ENCODE measurements at regions not wholly inside any gene's neighbourhood (a gene's known extent, or its start where the extent isn't known, plus 50 kb on each side); places are given as distances from the start of the nearest gene placed in this dataset.

GRCh38 chr1:194512957-194513356 lies 1326.5 kb upstream of the B3GALT2 start:
- H3K4me1 ChIP-seq (ENCODE audit: control insufficient read depth, insufficient read depth, low read length) = no peaks in the 10 kb centered on the region
- H3K27ac ChIP-seq (ENCODE audit: low read depth, low read length) = no peak overlapping the region
- no peaks in the 10 kb centered on the region for H3K27me3 ChIP-seq (ENCODE audit: control insufficient read depth, insufficient read depth, low read length)
- H3K36me3 ChIP-seq (ENCODE audit: control insufficient read depth, insufficient read depth, low read length) = no peaks in the 10 kb centered on the region
- H3K4me3 ChIP-seq (ENCODE audit: low read length) = no peak overlapping the region
- no peak overlapping the region for H3K9ac ChIP-seq (ENCODE audit: low read length)

DNA sequence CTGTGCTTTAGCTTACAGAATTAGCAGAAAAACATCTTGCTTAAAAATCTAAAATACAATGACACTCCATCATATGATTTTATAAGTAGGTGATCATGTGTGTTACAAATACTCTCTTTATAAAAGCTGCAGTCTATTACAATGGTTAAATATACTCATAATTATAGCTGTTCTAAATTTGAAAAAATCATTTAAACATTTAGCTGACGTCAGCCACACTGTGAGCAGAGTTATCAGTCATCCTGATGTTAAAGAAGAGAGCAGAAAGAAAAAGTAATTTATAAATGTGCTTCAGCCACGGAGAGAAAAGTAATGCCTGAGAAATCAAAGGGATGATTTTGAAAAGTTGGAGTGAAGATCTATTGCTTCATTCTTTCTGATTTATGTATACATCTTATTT lies 1325.9 kb upstream of the B3GALT2 start:
- no peak overlapping the region for H3K9ac ChIP-seq (ENCODE audit: low read length)
- H3K4me1 ChIP-seq (ENCODE audit: control insufficient read depth, insufficient read depth, low read length) = no peaks in the 10 kb centered on the region
- no peaks in the 10 kb centered on the region for H3K36me3 ChIP-seq (ENCODE audit: control insufficient read depth, insufficient read depth, low read length)
- no peaks in the 10 kb centered on the region for H3K27me3 ChIP-seq (ENCODE audit: control insufficient read depth, insufficient read depth, low read length)
- no peak overlapping the region for H3K27ac ChIP-seq (ENCODE audit: low read depth, low read length)
- no peak overlapping the region for H3K4me3 ChIP-seq (ENCODE audit: low read length)

DNA sequence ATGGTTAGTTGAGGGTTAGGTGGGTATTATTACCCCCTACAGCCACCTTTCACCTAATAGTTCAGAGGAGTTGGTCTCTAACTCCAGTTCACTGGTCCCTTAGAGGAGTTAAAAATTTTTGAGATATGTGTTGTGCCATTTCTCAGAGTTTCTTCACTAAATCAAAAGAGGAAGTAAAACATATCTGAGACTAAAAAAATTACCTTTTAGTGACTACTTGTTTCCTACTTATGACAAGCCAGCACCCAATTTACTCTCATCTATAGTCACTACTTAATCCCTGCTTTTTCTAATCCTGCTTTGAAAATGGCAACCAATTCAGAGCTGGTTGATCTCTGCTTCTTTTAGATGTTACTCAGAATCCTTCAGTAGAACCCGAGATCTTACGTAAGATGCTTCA lies 1316.8 kb upstream of the B3GALT2 start:
- Histone ChIP-seq H3K27ac (ENCODE audit: low read depth, low read length) (no peak overlapping the region), H3K4me1 (ENCODE audit: control insufficient read depth, insufficient read depth, low read length) (no peaks in the 10 kb centered on the region), H3K36me3 (ENCODE audit: control insufficient read depth, insufficient read depth, low read length) (no peaks in the 10 kb centered on the region), H3K4me3 (ENCODE audit: low read length) (no peak overlapping the region), H3K9ac (ENCODE audit: low read length) (no peak overlapping the region), H3K27me3 (ENCODE audit: control insufficient read depth, insufficient read depth, low read length) (no peaks in the 10 kb centered on the region)

DNA sequence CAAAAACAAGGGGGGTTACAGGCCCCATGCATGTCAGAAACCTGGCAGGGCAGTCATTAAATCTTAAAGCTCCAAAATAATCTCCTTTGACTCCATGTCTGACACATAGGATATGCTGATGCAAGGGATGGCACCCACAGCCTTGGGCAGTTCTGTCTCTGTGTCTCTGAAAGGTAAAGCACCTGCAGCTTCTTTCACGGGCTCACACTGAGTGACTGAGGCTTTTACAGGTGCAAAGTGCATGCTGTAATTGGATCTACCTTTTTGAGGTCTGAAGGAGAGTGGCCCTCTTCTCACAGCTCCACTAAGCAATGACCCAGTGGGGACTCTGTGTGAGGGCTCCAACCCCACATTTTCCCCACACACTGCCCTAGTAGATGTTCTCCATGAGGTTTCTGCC lies 1309.0 kb upstream of the B3GALT2 start:
- Histone ChIP-seq H3K4me3 (ENCODE audit: low read length) (no peak overlapping the region), H3K27ac (ENCODE audit: low read depth, low read length) (no peak overlapping the region), H3K4me1 (ENCODE audit: control insufficient read depth, insufficient read depth, low read length) (no peaks in the 10 kb centered on the region), H3K27me3 (ENCODE audit: control insufficient read depth, insufficient read depth, low read length) (no peaks in the 10 kb centered on the region), H3K36me3 (ENCODE audit: control insufficient read depth, insufficient read depth, low read length) (no peaks in the 10 kb centered on the region), H3K9ac (ENCODE audit: low read length) (no peak overlapping the region)

- Histone ChIP-seq H3K9ac (ENCODE audit: low read length) (no peak overlapping the region), H3K27me3 (ENCODE audit: control insufficient read depth, insufficient read depth, low read length) (no peaks in the 10 kb centered on the region), H3K36me3 (ENCODE audit: control insufficient read depth, insufficient read depth, low read length) (no peaks in the 10 kb centered on the region), H3K4me1 (ENCODE audit: control insufficient read depth, insufficient read depth, low read length) (no peaks in the 10 kb centered on the region), H3K27ac (ENCODE audit: low read depth, low read length) (no peak overlapping the region), H3K4me3 (ENCODE audit: low read length) (no peak overlapping the region)
Observed at GRCh38 chr1:194487172-194487571, 1300.8 kb upstream of the B3GALT2 start.

DNA sequence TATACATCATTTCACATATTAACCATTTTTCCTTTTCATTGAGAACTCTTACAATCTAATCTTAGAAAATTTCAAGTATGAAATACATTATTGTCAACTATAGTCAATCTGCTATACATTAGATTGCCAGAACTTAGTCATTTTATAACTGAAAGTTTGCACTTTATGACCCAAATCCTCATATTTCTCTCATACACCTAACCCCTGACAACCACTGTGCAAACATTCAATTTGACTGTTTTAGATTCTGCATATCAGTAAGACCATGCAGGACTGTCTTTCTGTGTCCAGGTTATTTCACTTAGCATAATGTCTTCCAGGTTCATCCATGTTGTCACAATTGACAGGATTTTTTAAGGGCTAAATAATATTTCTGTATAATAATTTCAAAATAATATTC lies 1299.0 kb upstream of the B3GALT2 start:
- H3K9ac ChIP-seq (ENCODE audit: low read length) = no peak overlapping the region
- H3K27ac ChIP-seq (ENCODE audit: low read depth, low read length) = no peak overlapping the region
- no peaks in the 10 kb centered on the region for H3K27me3 ChIP-seq (ENCODE audit: control insufficient read depth, insufficient read depth, low read length)
- H3K36me3 ChIP-seq (ENCODE audit: control insufficient read depth, insufficient read depth, low read length) = no peaks in the 10 kb centered on the region
- H3K4me1 ChIP-seq (ENCODE audit: control insufficient read depth, insufficient read depth, low read length) = no peaks in the 10 kb centered on the region
- no peak overlapping the region for H3K4me3 ChIP-seq (ENCODE audit: low read length)

DNA sequence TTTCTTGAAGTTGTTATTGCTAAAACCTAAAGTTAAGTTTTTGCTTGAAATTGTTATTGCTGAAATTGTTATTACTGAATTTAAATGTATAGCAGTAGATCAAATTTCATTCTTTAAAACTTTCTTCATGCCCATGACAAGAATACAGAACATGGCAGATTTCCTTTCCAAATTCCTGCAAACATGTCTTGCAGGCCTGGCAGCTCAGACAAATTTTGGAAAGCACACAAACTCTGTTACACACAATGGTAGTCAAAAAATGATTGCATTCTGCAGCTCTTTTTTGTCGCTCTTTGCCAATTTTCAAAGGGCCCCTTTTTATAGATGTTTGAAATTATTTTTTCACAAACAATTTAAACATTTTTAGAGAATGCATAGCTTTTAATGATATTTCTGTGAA lies 1292.3 kb upstream of the B3GALT2 start:
- H3K4me3 ChIP-seq (ENCODE audit: low read length) = no peak overlapping the region
- no peak overlapping the region for H3K9ac ChIP-seq (ENCODE audit: low read length)
- H3K36me3 ChIP-seq (ENCODE audit: control insufficient read depth, insufficient read depth, low read length) = no peaks in the 10 kb centered on the region
- no peak overlapping the region for H3K27ac ChIP-seq (ENCODE audit: low read depth, low read length)
- H3K27me3 ChIP-seq (ENCODE audit: control insufficient read depth, insufficient read depth, low read length) = no peaks in the 10 kb centered on the region
- H3K4me1 ChIP-seq (ENCODE audit: control insufficient read depth, insufficient read depth, low read length) = no peaks in the 10 kb centered on the region

DNA sequence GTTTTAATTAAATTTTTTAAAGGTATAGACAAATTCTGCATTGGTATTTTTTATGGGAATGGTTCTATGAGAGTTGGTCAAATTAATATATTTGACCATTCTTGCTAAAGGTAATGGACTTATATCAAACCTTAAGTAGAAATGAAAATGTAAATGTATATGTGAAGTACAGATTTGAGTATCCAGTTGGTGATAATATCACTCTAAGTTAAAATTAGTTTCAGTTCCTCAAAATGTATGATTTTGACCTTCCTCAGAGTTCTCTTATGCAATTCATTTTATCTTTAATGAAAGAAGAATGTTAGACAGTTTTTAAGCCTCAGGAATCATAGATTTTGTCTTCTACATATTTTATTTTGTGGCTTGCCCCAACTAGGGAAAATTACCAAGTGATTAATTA lies 1291.5 kb upstream of the B3GALT2 start:
- no peak overlapping the region for H3K9ac ChIP-seq (ENCODE audit: low read length)
- H3K36me3 ChIP-seq (ENCODE audit: control insufficient read depth, insufficient read depth, low read length) = no peaks in the 10 kb centered on the region
- H3K27me3 ChIP-seq (ENCODE audit: control insufficient read depth, insufficient read depth, low read length) = no peaks in the 10 kb centered on the region
- no peak overlapping the region for H3K27ac ChIP-seq (ENCODE audit: low read depth, low read length)
- no peak overlapping the region for H3K4me3 ChIP-seq (ENCODE audit: low read length)
- no peaks in the 10 kb centered on the region for H3K4me1 ChIP-seq (ENCODE audit: control insufficient read depth, insufficient read depth, low read length)

DNA sequence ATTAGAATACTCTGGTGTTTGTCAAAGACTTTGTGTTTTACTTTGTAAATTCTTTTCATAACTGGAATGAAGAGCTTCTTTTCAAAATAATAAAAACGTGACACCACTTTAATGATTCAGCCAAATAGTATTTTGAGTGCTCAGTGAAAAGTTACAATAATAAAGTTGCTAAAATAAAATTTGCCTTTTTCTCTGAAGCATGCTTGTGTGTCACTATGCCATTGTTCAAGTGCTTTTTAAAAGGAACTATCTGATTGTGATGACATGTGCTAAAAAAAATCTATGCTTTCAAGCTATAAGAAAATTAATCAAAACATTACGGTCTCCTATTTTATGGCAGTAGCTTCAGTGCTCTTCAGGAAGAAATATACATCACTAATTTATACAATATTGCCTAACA lies 1290.5 kb upstream of the B3GALT2 start:
- Histone ChIP-seq H3K9ac (ENCODE audit: low read length) (no peak overlapping the region), H3K4me1 (ENCODE audit: control insufficient read depth, insufficient read depth, low read length) (no peaks in the 10 kb centered on the region), H3K36me3 (ENCODE audit: control insufficient read depth, insufficient read depth, low read length) (no peaks in the 10 kb centered on the region), H3K4me3 (ENCODE audit: low read length) (no peak overlapping the region), H3K27me3 (ENCODE audit: control insufficient read depth, insufficient read depth, low read length) (no peaks in the 10 kb centered on the region), H3K27ac (ENCODE audit: low read depth, low read length) (no peak overlapping the region)

GRCh38 chr1:194476351-194476750 lies 1289.9 kb upstream of the B3GALT2 start:
- H3K27me3 ChIP-seq (ENCODE audit: control insufficient read depth, insufficient read depth, low read length) = no peaks in the 10 kb centered on the region
- no peaks in the 10 kb centered on the region for H3K36me3 ChIP-seq (ENCODE audit: control insufficient read depth, insufficient read depth, low read length)
- no peak overlapping the region for H3K9ac ChIP-seq (ENCODE audit: low read length)
- H3K4me3 ChIP-seq (ENCODE audit: low read length) = no peak overlapping the region
- H3K27ac ChIP-seq (ENCODE audit: low read depth, low read length) = no peak overlapping the region
- H3K4me1 ChIP-seq (ENCODE audit: control insufficient read depth, insufficient read depth, low read length) = no peaks in the 10 kb centered on the region

DNA sequence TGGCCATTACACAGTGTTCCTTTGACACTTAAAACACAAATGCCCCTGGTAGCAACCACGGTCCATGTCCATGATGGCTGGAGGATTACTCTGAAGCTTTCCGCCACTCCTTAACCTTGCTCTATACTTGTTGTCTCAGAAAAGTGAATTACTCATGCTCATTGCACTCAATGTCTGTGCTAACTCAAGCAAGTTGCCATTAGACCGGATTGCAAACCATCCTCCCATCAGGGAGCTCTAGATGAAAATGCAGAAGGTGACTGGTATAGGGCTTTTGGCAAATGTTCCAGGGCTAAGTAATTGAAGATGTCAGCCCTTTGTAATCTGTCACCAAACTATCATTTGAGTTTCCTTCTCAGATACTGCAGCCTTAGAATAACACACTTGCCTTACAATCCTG lies 1288.3 kb upstream of the B3GALT2 start:
- Histone ChIP-seq H3K36me3 (ENCODE audit: control insufficient read depth, insufficient read depth, low read length) (no peaks in the 10 kb centered on the region), H3K27ac (ENCODE audit: low read depth, low read length) (no peak overlapping the region), H3K27me3 (ENCODE audit: control insufficient read depth, insufficient read depth, low read length) (no peaks in the 10 kb centered on the region), H3K9ac (ENCODE audit: low read length) (no peak overlapping the region), H3K4me3 (ENCODE audit: low read length) (no peak overlapping the region), H3K4me1 (ENCODE audit: control insufficient read depth, insufficient read depth, low read length) (no peaks in the 10 kb centered on the region)

- no peak overlapping the region for H3K27ac ChIP-seq (ENCODE audit: low read depth, low read length)
- H3K9ac ChIP-seq (ENCODE audit: low read length) = no peak overlapping the region
- no peaks in the 10 kb centered on the region for H3K27me3 ChIP-seq (ENCODE audit: control insufficient read depth, insufficient read depth, low read length)
- H3K4me3 ChIP-seq (ENCODE audit: low read length) = no peak overlapping the region
- H3K4me1 ChIP-seq (ENCODE audit: control insufficient read depth, insufficient read depth, low read length) = no peaks in the 10 kb centered on the region
- no peaks in the 10 kb centered on the region for H3K36me3 ChIP-seq (ENCODE audit: control insufficient read depth, insufficient read depth, low read length)
Observed at GRCh38 chr1:194473766-194474165, 1287.4 kb upstream of the B3GALT2 start.

DNA sequence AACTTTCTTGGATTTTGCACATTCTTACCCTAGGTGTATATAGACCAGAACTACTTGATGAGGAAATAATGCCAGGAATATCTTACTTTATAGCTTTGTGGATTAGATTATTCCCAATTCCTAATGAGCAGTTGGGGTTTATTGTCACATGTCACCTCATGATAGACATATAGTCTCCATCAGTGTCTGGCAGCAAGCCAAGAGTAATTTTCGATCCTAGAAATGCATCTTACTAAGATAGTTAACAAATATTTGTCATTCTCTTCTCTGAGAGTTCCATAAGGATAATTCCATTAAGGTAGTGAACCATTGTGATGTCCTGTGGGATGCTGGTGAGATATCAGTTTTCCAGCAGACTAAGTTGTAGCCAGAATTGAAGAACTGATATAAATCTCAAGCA lies 1282.9 kb upstream of the B3GALT2 start:
- Histone ChIP-seq H3K9ac (ENCODE audit: low read length) (no peak overlapping the region), H3K27me3 (ENCODE audit: control insufficient read depth, insufficient read depth, low read length) (no peaks in the 10 kb centered on the region), H3K4me3 (ENCODE audit: low read length) (no peak overlapping the region), H3K36me3 (ENCODE audit: control insufficient read depth, insufficient read depth, low read length) (no peaks in the 10 kb centered on the region), H3K27ac (ENCODE audit: low read depth, low read length) (no peak overlapping the region), H3K4me1 (ENCODE audit: control insufficient read depth, insufficient read depth, low read length) (no peaks in the 10 kb centered on the region)

DNA sequence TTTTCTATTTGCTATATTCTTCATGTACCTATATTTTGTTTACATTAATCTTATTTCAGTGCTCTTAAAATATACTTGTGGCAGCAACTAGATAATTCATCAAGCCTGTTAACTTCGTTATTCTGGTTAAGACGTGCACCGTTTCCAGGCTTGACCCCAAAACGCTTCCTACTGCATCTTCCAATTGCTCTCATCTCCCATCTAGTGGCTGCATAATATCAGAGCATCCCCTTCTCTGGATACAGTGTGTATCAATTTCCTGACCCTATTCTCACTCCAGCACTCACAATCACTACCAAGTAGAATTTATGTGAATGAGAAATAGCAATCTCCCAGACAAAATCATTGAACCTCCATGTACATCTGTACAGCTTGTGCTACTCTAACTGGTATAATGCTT lies 1280.3 kb upstream of the B3GALT2 start:
- no peak overlapping the region for H3K9ac ChIP-seq (ENCODE audit: low read length)
- H3K36me3 ChIP-seq (ENCODE audit: control insufficient read depth, insufficient read depth, low read length) = no peaks in the 10 kb centered on the region
- no peaks in the 10 kb centered on the region for H3K4me1 ChIP-seq (ENCODE audit: control insufficient read depth, insufficient read depth, low read length)
- H3K27ac ChIP-seq (ENCODE audit: low read depth, low read length) = no peak overlapping the region
- H3K4me3 ChIP-seq (ENCODE audit: low read length) = no peak overlapping the region
- no peaks in the 10 kb centered on the region for H3K27me3 ChIP-seq (ENCODE audit: control insufficient read depth, insufficient read depth, low read length)
